HEK293T (cell line): ENCODE measurements at regions not wholly inside any gene's neighbourhood (a gene's known extent, or its start where the extent isn't known, plus 50 kb on each side); places are given as distances from the start of the nearest gene placed in this dataset.

Experiments used
- ARNT ChIP-seq: fragments of 450-650 bp; IDR thresholded peaks from 2 replicates; pipeline ENCODE4 v1.6.1; 2017; ENCODE audit warnings: mild to moderate bottlenecking
- BHLHE40 ChIP-seq: fragments of 450-650 bp; IDR thresholded peaks from 2 replicates; pipeline ENCODE4 v1.6.1; 2016; ENCODE audit warnings: mild to moderate bottlenecking, moderate library complexity, borderline replicate concordance
- CTBP1 ChIP-seq: fragments of 450-650 bp; IDR thresholded peaks from 2 replicates; pipeline ENCODE4 v1.6.1; 2016; ENCODE audit warnings: borderline replicate concordance
- FOXA1 ChIP-seq: fragments of 450-650 bp; IDR thresholded peaks from 2 replicates; pipeline ENCODE4 v1.6.1; 2016; ENCODE audit warnings: mild to moderate bottlenecking
- FOXK2 ChIP-seq: fragments of 450-650 bp; IDR thresholded peaks from 2 replicates; pipeline ENCODE4 v1.6.1; 2016; ENCODE audit warnings: mild to moderate bottlenecking
- FOXM1 ChIP-seq: fragments of 450-650 bp; IDR thresholded peaks from 2 replicates; pipeline ENCODE4 v1.6.1; 2017; ENCODE audit warnings: mild to moderate bottlenecking, borderline replicate concordance
- HDGF ChIP-seq: fragments of 450-650 bp; IDR thresholded peaks from 2 replicates; pipeline ENCODE4 v1.6.1; 2017; ENCODE audit warnings: antibody characterized with exemption, borderline replicate concordance
- L3MBTL2 ChIP-seq: fragments of 450-650 bp; conservative IDR thresholded peaks from 2 replicates; pipeline ENCODE4 v1.6.1; 2016; ENCODE audit warnings: mild to moderate bottlenecking
- LEF1 ChIP-seq: fragments of 450-650 bp; IDR thresholded peaks from 2 replicates; pipeline ENCODE4 v1.6.1; 2017; ENCODE audit warnings: mild to moderate bottlenecking, borderline replicate concordance
- SP1 ChIP-seq: fragments of 450-650 bp; IDR thresholded peaks from 2 replicates; pipeline ENCODE4 v1.6.1; 2017
- SUZ12 ChIP-seq: fragments of 450-650 bp; IDR thresholded peaks from 2 replicates; pipeline ENCODE4 v1.6.1; 2016; ENCODE audit warnings: mild to moderate bottlenecking
- TARDBP ChIP-seq: fragments of 450-650 bp; IDR thresholded peaks from 2 replicates; pipeline ENCODE4 v1.6.1; 2016
- ZNF384 ChIP-seq: fragments of 450-650 bp; IDR thresholded peaks from 2 replicates; pipeline ENCODE4 v1.6.1; 2016

- no peak for TF ChIP-seq HDGF
- no peak for TF ChIP-seq SP1
- TF ChIP-seq ARNT: no peak
- TF ChIP-seq FOXM1: no peak
- no peak for TF ChIP-seq FOXA1
- no peak for TF ChIP-seq BHLHE40
- TF ChIP-seq SUZ12: no peak
- TF ChIP-seq FOXK2: no peak
- no peak for TF ChIP-seq ZNF384
- no peak for TF ChIP-seq LEF1
- no peak for TF ChIP-seq L3MBTL2
- TF ChIP-seq TARDBP: no peak
- TF ChIP-seq CTBP1: no peak
Observed at GRCh38 chr3:180420016-180420415, 181.9 kb upstream of the TTC14 start.
